Mesenchymal stem cell (in vitro differentiated cells and primary cell): ENCODE measurements at regions not wholly inside any gene's neighbourhood (a gene's known extent, or its start where the extent isn't known, plus 50 kb on each side); places are given as distances from the start of the nearest gene placed in this dataset.
A peak's percentile ranks its signal among the peaks of the same experiment; 100 is the strongest.

Experiments used
- DNase-seq: peaks from one replicate; pipeline ENCODE4 v3.0.0-alpha.2; 2013
- H2AFZ ChIP-seq: one replicate; pipeline ENCODE4 v1.6.1; 2013; ENCODE audit warnings: low read depth, mild to moderate bottlenecking, control low read depth, inconsistent platforms, low read length, moderate library complexity
- H2AK5ac ChIP-seq: 2 replicates; pipeline ENCODE4 v1.6.1; 2013; ENCODE audit warnings: low read length, moderate library complexity, mild to moderate bottlenecking, inconsistent platforms; ENCODE audit not compliant: severe bottlenecking
- H2BK120ac ChIP-seq: one replicate; pipeline ENCODE4 v1.6.1; 2013; ENCODE audit warnings: low read depth, mild to moderate bottlenecking, inconsistent platforms, low read length, moderate library complexity
- H2BK12ac ChIP-seq, 2 experiments: one replicate each; pipeline ENCODE4 v1.6.1; 2013; ENCODE audit warnings: inconsistent platforms in 2 of 2, low read length in 2 of 2, mild to moderate bottlenecking in 2 of 2, moderate library complexity in 2 of 2, control low read depth in 1 of 2
- H2BK15ac ChIP-seq: one replicate; pipeline ENCODE4 v1.6.1; 2013; ENCODE audit warnings: mild to moderate bottlenecking, low read depth, inconsistent platforms; ENCODE audit not compliant: poor library complexity, severe bottlenecking
- H2BK5ac ChIP-seq: 2 replicates; pipeline ENCODE4 v1.6.1; 2013; ENCODE audit warnings: low read depth, mild to moderate bottlenecking, low read length, control low read depth, inconsistent platforms; ENCODE audit not compliant: poor library complexity, severe bottlenecking
- H3K14ac ChIP-seq, 2 experiments: one replicate each; pipeline ENCODE4 v1.6.1; 2013; ENCODE audit warnings: inconsistent platforms in 2 of 2, low read length in 2 of 2, control low read depth in 1 of 2, mild to moderate bottlenecking in 1 of 2, moderate library complexity in 1 of 2
- H3K18ac ChIP-seq, 2 experiments: one replicate each; pipeline ENCODE4 v1.6.1; 2013; ENCODE audit warnings: inconsistent platforms in 2 of 2, low read length in 2 of 2, control low read depth in 1 of 2, low read depth in 1 of 2, mild to moderate bottlenecking in 1 of 2
- H3K23ac ChIP-seq, 2 experiments: one replicate each; pipeline ENCODE4 v1.6.1; 2013; ENCODE audit warnings: inconsistent platforms in 2 of 2, low read length in 2 of 2, mild to moderate bottlenecking in 2 of 2, moderate library complexity in 2 of 2, control low read depth in 1 of 2
- H3K27ac ChIP-seq: 2 replicates; pipeline ENCODE4 v1.5.1; 2013; ENCODE audit warnings: mild to moderate bottlenecking, moderate library complexity, low read length, control low read depth, inconsistent platforms; ENCODE audit not compliant: poor library complexity, severe bottlenecking
- H3K27me3 ChIP-seq, 2 experiments: 2 replicates each; pipeline versions ENCODE4 v1.6.1 to v1.7.0; 2013; ENCODE audit warnings: low read length in 2 of 2, mild to moderate bottlenecking in 2 of 2, moderate library complexity in 2 of 2, control low read depth in 1 of 2, inconsistent platforms in 1 of 2; ENCODE audit not compliant: control insufficient read depth in 1 of 2, insufficient read depth in 1 of 2
- H3K36me3 ChIP-seq, 2 experiments: 2 replicates each; pipeline versions ENCODE4 v1.6.1 to v1.7.0; 2013; ENCODE audit warnings: low read length in 2 of 2, control low read depth in 1 of 2, inconsistent platforms in 1 of 2, low read depth in 1 of 2, mild to moderate bottlenecking in 1 of 2; ENCODE audit not compliant: insufficient read depth in 2 of 2, control insufficient read depth in 1 of 2
- H3K4ac ChIP-seq, 2 experiments: one replicate each; pipeline ENCODE4 v1.6.1; 2013; ENCODE audit warnings: inconsistent platforms in 2 of 2, low read length in 2 of 2, mild to moderate bottlenecking in 2 of 2, moderate library complexity in 2 of 2, control low read depth in 1 of 2, low read depth in 1 of 2
- H3K4me1 ChIP-seq: 2 replicates; pipeline ENCODE4 v1.6.1; 2013; ENCODE audit warnings: low read depth, low read length, control low read depth; ENCODE audit not compliant: control insufficient read depth, insufficient read depth
- H3K4me2 ChIP-seq: 2 replicates; pipeline ENCODE4 v1.6.1; 2013; ENCODE audit warnings: low read length, mild to moderate bottlenecking, inconsistent platforms; ENCODE audit not compliant: poor library complexity, severe bottlenecking
- H3K4me3 ChIP-seq, 2 experiments: 2 replicates each; pipeline versions ENCODE4 v1.5.1 to v1.7.0; 2013; ENCODE audit warnings: low read length in 2 of 2, mild to moderate bottlenecking in 2 of 2, control low read depth in 1 of 2, low read depth in 1 of 2; ENCODE audit not compliant: insufficient read depth in 1 of 2
- H3K79me1 ChIP-seq: replicated peaks from 2 replicates; pipeline ENCODE4 v1.6.1; 2013; ENCODE audit warnings: mild to moderate bottlenecking, control low read depth, low read length, inconsistent platforms; ENCODE audit not compliant: poor library complexity, severe bottlenecking
- H3K9ac ChIP-seq: 2 replicates; pipeline ENCODE4 v1.7.0; 2013; ENCODE audit warnings: mild to moderate bottlenecking, low read length, moderate library complexity
- H3K9me3 ChIP-seq: 2 replicates; pipeline ENCODE4 v1.7.0; 2013; ENCODE audit warnings: mild to moderate bottlenecking, low read length; ENCODE audit not compliant: control insufficient read depth
- H4K8ac ChIP-seq: one replicate; pipeline ENCODE4 v1.6.1; 2013; ENCODE audit warnings: inconsistent platforms, mild to moderate bottlenecking, low read length, moderate library complexity
- H4K91ac ChIP-seq: one replicate; pipeline ENCODE4 v1.6.1; 2013; ENCODE audit warnings: mild to moderate bottlenecking, low read length, inconsistent platforms
- WGBS: methylation state at CpG from one replicate; pipeline ENCODE4 v1.1.7; 2013; ENCODE audit warnings: mixed read lengths; 5-methylcytosine and 5-hydroxymethylcytosine counted together

- Histone ChIP-seq H2BK15ac (no peak overlapping the region), H3K36me3 (no peaks in the 10 kb centered on the region), H3K4me1 (peaks cover 2% of the 10 kb centered on the region), H3K14ac (no peak overlapping the region), H2AK5ac (no peak overlapping the region), H4K91ac (no peak overlapping the region), H3K9me3 (no peaks in the 10 kb centered on the region), H2AFZ (no peak overlapping the region), H3K18ac (no peak overlapping the region), H4K8ac (no peak overlapping the region), H3K4me2 (no peak overlapping the region), H3K9ac (no peak overlapping the region), H2BK12ac (no peak overlapping the region), H2BK5ac (no peak overlapping the region), H3K79me1 (no peaks in the 10 kb centered on the region), H3K27me3 (peaks cover 15 to 84% of the 10 kb centered on the region in 2 experiments), H3K4me3 (no peak overlapping the region), H3K27ac (no peak overlapping the region), H3K23ac (no peak overlapping the region), H2BK120ac (no peak overlapping the region), H3K4ac (no peak overlapping the region)
- 56% methylated on average over 1 of the region's 1 CpG for WGBS
- DNase-seq = no peak
These were observed 83.2 kb downstream of the ZNF280B start for GRCh38 chr22:22425356-22425755.

- no peak overlapping the region for H2AFZ ChIP-seq
- no peak for DNase-seq
- H2AK5ac ChIP-seq = no peak overlapping the region
- H3K18ac ChIP-seq = no peak overlapping the region
- no peak overlapping the region for H3K14ac ChIP-seq
- no peak overlapping the region for H4K8ac ChIP-seq
- H3K27ac ChIP-seq = no peak overlapping the region
- H3K36me3 ChIP-seq = no peaks in the 10 kb centered on the region
- no peak overlapping the region for H3K9ac ChIP-seq
- H2BK5ac ChIP-seq = no peak overlapping the region
- no peak overlapping the region for H2BK15ac ChIP-seq
- no peak overlapping the region for H3K4me2 ChIP-seq
- H3K9me3 ChIP-seq = no peaks in the 10 kb centered on the region
- WGBS = 41% methylated on average over 7 of the region's 8 CpGs
- H3K27me3 ChIP-seq = peaks cover 15 to 83% of the 10 kb centered on the region in 2 experiments
- H2BK12ac ChIP-seq = no peak overlapping the region
- no peak overlapping the region for H4K91ac ChIP-seq
- peaks cover 2% of the 10 kb centered on the region for H3K4me1 ChIP-seq
- no peak overlapping the region for H3K4me3 ChIP-seq
- H3K4ac ChIP-seq = no peak overlapping the region
- no peak overlapping the region for H2BK120ac ChIP-seq
- H3K23ac ChIP-seq = no peak overlapping the region
- no peaks in the 10 kb centered on the region for H3K79me1 ChIP-seq
These were observed 82.5 kb downstream of the ZNF280B start for GRCh38 chr22:22425783-22426624.

- Histone ChIP-seq H3K18ac (no peak overlapping the region), H3K4me2 (no peak overlapping the region), H3K14ac (no peak overlapping the region), H3K4me3 (no peak overlapping the region), H3K36me3 (no peaks in the 10 kb centered on the region), H4K91ac (no peak overlapping the region), H2AK5ac (no peak overlapping the region), H3K27me3 (peaks cover 15 to 83% of the 10 kb centered on the region in 2 experiments), H3K4ac (no peak overlapping the region), H3K79me1 (no peaks in the 10 kb centered on the region), H2BK5ac (no peak overlapping the region), H4K8ac (no peak overlapping the region), H3K27ac (no peak overlapping the region), H2BK12ac (no peak overlapping the region), H2BK15ac (peak overlapping the region; percentile 16), H3K9me3 (no peaks in the 10 kb centered on the region), H3K4me1 (peaks cover 2% of the 10 kb centered on the region), H2AFZ (no peak overlapping the region), H3K23ac (no peak overlapping the region), H2BK120ac (no peak overlapping the region), H3K9ac (no peak overlapping the region)
- DNase-seq = no peak
- 79% methylated on average over 2 of the region's 4 CpGs for WGBS
These were observed 80.9 kb downstream of the ZNF280B start for GRCh38 chr22:22427542-22428065.

GRCh38 chr22:22428222-22429098, 80.1 kb downstream of the ZNF280B start:
- Histone ChIP-seq H2BK120ac (no peak overlapping the region), H3K14ac (no peak overlapping the region), H3K9ac (no peak overlapping the region), H4K8ac (no peak overlapping the region), H3K27me3 (peaks cover 15 to 81% of the 10 kb centered on the region in 2 experiments), H2BK12ac (no peak overlapping the region), H4K91ac (no peak overlapping the region), H3K36me3 (no peaks in the 10 kb centered on the region), H3K4me3 (no peak overlapping the region), H2AK5ac (no peak overlapping the region), H3K23ac (no peak overlapping the region), H2AFZ (no peak overlapping the region), H3K27ac (no peak overlapping the region), H3K4me2 (no peak overlapping the region), H3K4me1 (no peaks in the 10 kb centered on the region), H3K79me1 (no peaks in the 10 kb centered on the region), H2BK5ac (no peak overlapping the region), H3K18ac (no peak overlapping the region), H3K9me3 (no peaks in the 10 kb centered on the region), H2BK15ac (no peak overlapping the region), H3K4ac (no peak overlapping the region)
- DNase-seq = no peak
- 67% methylated on average over 6 of the region's 8 CpGs for WGBS
